ENCODE measurements at regions not wholly inside any gene's neighbourhood (a gene's known extent, or its start where the extent isn't known, plus 50 kb on each side); places are given as distances from the start of the nearest gene placed in this dataset.

GRCh38 chr5:18968966-18969365, 1019.0 kb downstream of the CDH18 start:
- H3K27me3 Mint-ChIP-seq (ENCODE audit: low read depth): no peaks in the 10 kb centered on the region

GRCh38 chr5:18970000-18970399, 1018.0 kb downstream of the CDH18 start:
- no peaks in the 10 kb centered on the region for H3K9me3 Mint-ChIP-seq
- no peaks in the 10 kb centered on the region for H3K4me1 Mint-ChIP-seq
- H3K27ac Mint-ChIP-seq: no peak overlapping the region
- no peaks in the 10 kb centered on the region for H3K27me3 Mint-ChIP-seq (ENCODE audit: low read depth)
- no peak overlapping the region for H3K4me3 Mint-ChIP-seq
- no peaks in the 10 kb centered on the region for H3K36me3 Mint-ChIP-seq (ENCODE audit: low read depth)
- no peak for TF ChIP-seq CTCF (IDR thresholded peaks at IDR 0.05; ENCODE audit: unreplicated experiment in 3 of 3)

More at GRCh38 chr5:18968966-18969365, 1019.0 kb downstream of the CDH18 start:
- Mint-ChIP-seq H3K4me3 (no peak overlapping the region), H3K27ac (no peak overlapping the region), H3K9me3 (no peaks in the 10 kb centered on the region), H3K4me1 (no peaks in the 10 kb centered on the region), H3K36me3 (ENCODE audit: low read depth) (no peaks in the 10 kb centered on the region)
- no peak for TF ChIP-seq CTCF (IDR thresholded peaks at IDR 0.05; ENCODE audit: unreplicated experiment in 3 of 3)

- no peaks in the 10 kb centered on the region for H3K36me3 Mint-ChIP-seq (ENCODE audit: low read depth)
- H3K9me3 Mint-ChIP-seq: no peaks in the 10 kb centered on the region
- no peak overlapping the region for H3K4me3 Mint-ChIP-seq
- no peaks in the 10 kb centered on the region for H3K4me1 Mint-ChIP-seq
- TF ChIP-seq CTCF (IDR thresholded peaks at IDR 0.05; ENCODE audit: unreplicated experiment in 3 of 3): no peak
- no peaks in the 10 kb centered on the region for H3K27me3 Mint-ChIP-seq (ENCODE audit: low read depth)
- no peak overlapping the region for H3K27ac Mint-ChIP-seq
Measured at GRCh38 chr5:18972177-18972576, 1015.8 kb downstream of the CDH18 start.

GRCh38 chr5:18975624-18976023, 1012.4 kb downstream of the CDH18 start:
- Mint-ChIP-seq H3K4me3 (no peak overlapping the region), H3K4me1 (no peaks in the 10 kb centered on the region), H3K27ac (no peak overlapping the region), H3K27me3 (ENCODE audit: low read depth) (no peaks in the 10 kb centered on the region), H3K36me3 (ENCODE audit: low read depth) (no peaks in the 10 kb centered on the region), H3K9me3 (no peaks in the 10 kb centered on the region)
- no peak for TF ChIP-seq CTCF (IDR thresholded peaks at IDR 0.05; ENCODE audit: unreplicated experiment in 3 of 3)

- Mint-ChIP-seq H3K27ac (no peak overlapping the region), H3K27me3 (ENCODE audit: low read depth) (no peaks in the 10 kb centered on the region), H3K4me1 (no peaks in the 10 kb centered on the region), H3K9me3 (peaks cover 6% of the 10 kb centered on the region), H3K4me3 (no peak overlapping the region), H3K36me3 (ENCODE audit: low read depth) (peaks cover under 1% of the 10 kb centered on the region)
- no peak for TF ChIP-seq CTCF (IDR thresholded peaks at IDR 0.05; ENCODE audit: unreplicated experiment in 3 of 3)
Measured at GRCh38 chr5:18977880-18978279, 1010.1 kb downstream of the CDH18 start.

- Mint-ChIP-seq H3K4me3 (no peak overlapping the region), H3K4me1 (no peaks in the 10 kb centered on the region), H3K27me3 (ENCODE audit: low read depth) (no peaks in the 10 kb centered on the region), H3K36me3 (ENCODE audit: low read depth) (peaks cover 4% of the 10 kb centered on the region), H3K9me3 (peaks cover 8% of the 10 kb centered on the region), H3K27ac (no peak overlapping the region)
- no peak for TF ChIP-seq CTCF (IDR thresholded peaks at IDR 0.05; ENCODE audit: unreplicated experiment in 3 of 3)
Measured at GRCh38 chr5:18984559-18985080, 1003.4 kb downstream of the CDH18 start.
